MCF 10A (cell line): ENCODE measurements at regions not wholly inside any gene's neighbourhood (a gene's known extent, or its start where the extent isn't known, plus 50 kb on each side); places are given as distances from the start of the nearest gene placed in this dataset.

Experiments used
- BruUV-seq: library from RNA; stranded (reverse); fragments of 400-500 nt; replicated peaks from 2 replicates; lab custom pipeline; 2021; lab: Mats Ljungman, UMichigan
- CTCF ChIA-PET: fragments of 300-600 bp; sonication (Branson Sonifier 250); formaldehyde crosslinking; extraction: SDS; loops from one replicate; lab custom pipeline; 2021; ENCODE audit warnings: antibody characterized with exemption, inconsistent platforms; lab: Yijun Ruan, JAX
- POLR2A ChIA-PET: fragments of 300-600, 350-650 bp; sonication (Branson Sonifier 250); formaldehyde crosslinking; extraction: SDS; loops from one replicate; lab custom pipeline; 2020; ENCODE audit warnings: antibody characterized with exemption, inconsistent platforms; lab: Yijun Ruan, JAX
- DNase-seq: peaks from one replicate; pipeline ENCODE4 v3.0.0-alpha.2; 2018; ENCODE audit not compliant: unreplicated experiment
- H3K27ac Mint-ChIP-seq: one replicate; pipeline ENCODE4 v1.8.0; 2022; ENCODE audit warnings: mild to moderate bottlenecking, low read depth, mixed read lengths; ENCODE audit not compliant: unreplicated experiment
- H3K27me3 Mint-ChIP-seq: one replicate; pipeline ENCODE4 v1.8.0; 2022; ENCODE audit warnings: mixed read lengths; ENCODE audit not compliant: insufficient read depth, unreplicated experiment
- H3K36me3 Mint-ChIP-seq: one replicate; pipeline ENCODE4 v1.8.0; 2022; ENCODE audit warnings: mild to moderate bottlenecking, moderate library complexity, mixed read lengths; ENCODE audit not compliant: insufficient read depth, unreplicated experiment
- H3K4me1 Mint-ChIP-seq: one replicate; pipeline ENCODE4 v1.8.0; 2022; ENCODE audit warnings: mixed read lengths; ENCODE audit not compliant: insufficient read depth, unreplicated experiment
- H3K4me3 Mint-ChIP-seq: one replicate; pipeline ENCODE4 v1.8.0; 2022; ENCODE audit warnings: mild to moderate bottlenecking, moderate library complexity, mixed read lengths; ENCODE audit not compliant: unreplicated experiment
- H3K9me3 Mint-ChIP-seq: one replicate; pipeline ENCODE4 v1.8.0; 2022; ENCODE audit warnings: mixed read lengths; ENCODE audit not compliant: unreplicated experiment
- intact Hi-C: fragments of 100-400 bp; cut with micrococcal nuclease; formaldehyde crosslinking; loops from 2 replicates; pipeline ENCODE4 v1.14.1; 2022
- TF ChIP-seq, protein P1 (sequence below): fragments of 200-600 bp; IDR thresholded peaks from one replicate; pipeline ENCODE4 v1.8.0; 2022; ENCODE audit warnings: antibody characterized with exemption, mild to moderate bottlenecking; ENCODE audit not compliant: unreplicated experiment

DNA sequence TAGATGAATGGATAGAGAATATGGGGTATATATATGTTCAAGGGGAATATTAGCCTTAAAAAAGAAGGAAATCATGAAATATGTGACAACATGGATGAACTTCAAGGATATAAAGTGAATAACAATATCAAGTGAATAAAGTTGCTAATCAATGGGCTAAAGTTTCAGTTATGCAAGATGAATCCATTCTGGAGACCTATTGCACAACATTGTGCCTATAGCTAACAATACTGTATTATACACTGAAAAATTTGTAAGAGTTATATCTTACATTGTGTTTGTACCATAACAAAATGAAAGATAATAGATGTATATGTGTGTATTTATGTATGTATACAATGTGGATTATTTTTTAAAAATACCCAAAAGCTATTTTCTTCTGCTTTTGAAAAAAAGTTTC is 96.3 kb upstream of the DPYD start:
- ChIA-PET CTCF (no interaction called here), POLR2A (interaction anchor here (1.0 kb wide), 1 partner anchor 14 kb away, joined by 3 read pairs; no protein-coding TSS in a partner anchor)
- intact Hi-C loops: no loop called here
- no peak overlapping the region for H3K27ac Mint-ChIP-seq
- no peaks in the 10 kb centered on the region for H3K36me3 Mint-ChIP-seq
- H3K27me3 Mint-ChIP-seq: no peaks in the 10 kb centered on the region
- TF ChIP-seq, protein P1, sequence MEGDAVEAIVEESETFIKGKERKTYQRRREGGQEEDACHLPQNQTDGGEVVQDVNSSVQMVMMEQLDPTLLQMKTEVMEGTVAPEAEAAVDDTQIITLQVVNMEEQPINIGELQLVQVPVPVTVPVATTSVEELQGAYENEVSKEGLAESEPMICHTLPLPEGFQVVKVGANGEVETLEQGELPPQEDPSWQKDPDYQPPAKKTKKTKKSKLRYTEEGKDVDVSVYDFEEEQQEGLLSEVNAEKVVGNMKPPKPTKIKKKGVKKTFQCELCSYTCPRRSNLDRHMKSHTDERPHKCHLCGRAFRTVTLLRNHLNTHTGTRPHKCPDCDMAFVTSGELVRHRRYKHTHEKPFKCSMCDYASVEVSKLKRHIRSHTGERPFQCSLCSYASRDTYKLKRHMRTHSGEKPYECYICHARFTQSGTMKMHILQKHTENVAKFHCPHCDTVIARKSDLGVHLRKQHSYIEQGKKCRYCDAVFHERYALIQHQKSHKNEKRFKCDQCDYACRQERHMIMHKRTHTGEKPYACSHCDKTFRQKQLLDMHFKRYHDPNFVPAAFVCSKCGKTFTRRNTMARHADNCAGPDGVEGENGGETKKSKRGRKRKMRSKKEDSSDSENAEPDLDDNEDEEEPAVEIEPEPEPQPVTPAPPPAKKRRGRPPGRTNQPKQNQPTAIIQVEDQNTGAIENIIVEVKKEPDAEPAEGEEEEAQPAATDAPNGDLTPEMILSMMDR: no peak
- H3K9me3 Mint-ChIP-seq: no peaks in the 10 kb centered on the region
- DNase-seq: no peak
- BruUV-seq: no TSS peak
- H3K4me1 Mint-ChIP-seq: no peaks in the 10 kb centered on the region
- H3K4me3 Mint-ChIP-seq: no peak overlapping the region

DNA sequence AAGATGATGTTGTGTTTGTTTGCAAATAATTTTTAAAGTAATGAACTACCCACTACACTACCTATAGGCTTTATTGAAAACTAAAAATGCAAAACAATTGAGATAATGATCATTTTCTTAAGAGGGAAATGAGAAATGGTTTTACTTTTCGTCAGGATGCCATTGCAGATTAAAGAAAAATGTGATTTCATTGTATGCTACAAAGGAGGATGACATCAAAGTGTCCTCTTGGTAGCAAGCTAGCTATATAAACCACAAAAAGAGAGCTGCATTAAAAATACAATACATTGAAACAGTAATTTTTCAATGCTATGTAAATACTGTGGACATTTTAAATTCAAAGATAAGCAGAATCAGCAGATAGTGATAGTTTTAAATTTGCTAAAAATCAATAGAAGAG is 87.5 kb upstream of the DPYD start:
- no peak for DNase-seq
- intact Hi-C loops: no loop called here
- no peaks in the 10 kb centered on the region for H3K4me1 Mint-ChIP-seq
- ChIA-PET POLR2A (interaction anchor here (0.6 to 1.0 kb wide), 2 partner anchors 59 to 364 kb away, joined by 3 to 6 read pairs; no protein-coding TSS in a partner anchor), CTCF (interaction anchor here (0.6 kb wide), 1 partner anchor 1063 kb away, joined by 3 read pairs; no protein-coding TSS in a partner anchor)
- no peaks in the 10 kb centered on the region for H3K36me3 Mint-ChIP-seq
- no peak overlapping the region for H3K4me3 Mint-ChIP-seq
- H3K27me3 Mint-ChIP-seq: no peaks in the 10 kb centered on the region
- no peaks in the 10 kb centered on the region for H3K9me3 Mint-ChIP-seq
- TF ChIP-seq, protein P1: no peak
- no peak overlapping the region for H3K27ac Mint-ChIP-seq
- no TSS peak for BruUV-seq

DNA sequence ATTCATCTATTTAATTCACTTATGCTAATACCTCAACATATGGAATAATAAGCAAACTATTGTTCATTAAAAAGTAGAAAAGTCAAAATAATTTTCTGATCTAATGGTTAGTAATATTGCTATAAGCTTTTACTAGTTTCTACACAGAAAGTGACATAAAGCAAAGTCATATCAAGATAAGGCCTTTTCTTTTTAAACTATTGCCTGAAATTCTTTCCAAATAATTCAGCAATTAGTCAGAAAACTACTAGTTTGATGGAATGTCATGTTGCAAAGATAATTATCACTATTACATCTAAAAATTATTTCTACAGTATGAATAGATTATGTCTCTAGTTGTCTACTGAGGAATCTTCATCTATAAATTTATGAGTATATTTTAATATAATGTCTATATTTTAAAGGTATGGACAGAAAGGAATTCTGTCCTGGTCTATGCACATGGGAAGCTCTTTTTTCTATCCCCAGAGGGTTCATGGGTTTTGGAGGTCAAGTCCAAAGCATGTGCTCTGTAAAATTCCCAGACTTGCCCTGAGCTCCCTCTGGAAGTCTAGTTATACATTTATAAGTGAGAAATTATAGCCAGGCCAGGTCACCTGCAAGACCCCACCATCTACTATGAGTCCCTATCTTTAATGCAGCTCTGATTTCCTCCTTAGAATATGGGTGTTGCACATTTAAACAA is 84.6 kb upstream of the DPYD start:
- TF ChIP-seq, protein P1: no peak
- H3K27me3 Mint-ChIP-seq: no peaks in the 10 kb centered on the region
- no peaks in the 10 kb centered on the region for H3K4me1 Mint-ChIP-seq
- CTCF ChIA-PET: interaction anchor here (0.7 to 1.0 kb wide), 3 partner anchors 13 to 27 kb away, joined by 3 to 4 read pairs (median 3); no protein-coding TSS in a partner anchor
- no TSS peak for BruUV-seq
- H3K36me3 Mint-ChIP-seq: no peaks in the 10 kb centered on the region
- intact Hi-C loops: no loop called here
- no peak overlapping the region for H3K27ac Mint-ChIP-seq
- DNase-seq: no peak
- no peaks in the 10 kb centered on the region for H3K9me3 Mint-ChIP-seq
- H3K4me3 Mint-ChIP-seq: no peak overlapping the region
- POLR2A ChIA-PET: interaction anchor here (0.5 to 0.6 kb wide), 2 partner anchors 8 to 10 kb away, joined by 3 read pairs; no protein-coding TSS in a partner anchor

GRCh38 chr1:98003442-98003841 is 82.6 kb upstream of the DPYD start:
- Mint-ChIP-seq H3K4me3 (no peak overlapping the region), H3K27ac (no peak overlapping the region), H3K36me3 (peaks cover 6% of the 10 kb centered on the region), H3K27me3 (no peaks in the 10 kb centered on the region), H3K9me3 (no peaks in the 10 kb centered on the region), H3K4me1 (peaks cover 8% of the 10 kb centered on the region)
- TF ChIP-seq, protein P1: no peak
- DNase-seq: no peak
- BruUV-seq: no TSS peak
- intact Hi-C loops: no loop called here
- ChIA-PET POLR2A (interaction anchor here (0.6 to 1.1 kb wide), 4 partner anchors 14 to 509 kb away, joined by 3 to 4 read pairs (median 3); partner anchors contain the start of gene DPYD), CTCF (interaction anchor here (0.9 kb wide), 1 partner anchor 436 kb away, joined by 3 read pairs; no protein-coding TSS in a partner anchor)
